PC-9 (cell line): ENCODE measurements at regions not wholly inside any gene's neighbourhood (a gene's known extent, or its start where the extent isn't known, plus 50 kb on each side); places are given as distances from the start of the nearest gene placed in this dataset.

Source experiments
- CTCF ChIP-seq: fragments of 200-600 bp; sonication (generic); conservative IDR thresholded peaks from 2 replicates; pipeline ENCODE4 v1.6.1; 2017; ENCODE audit warnings: mixed run types, antibody characterized with exemption, mild to moderate bottlenecking, moderate library complexity
- EZH2 ChIP-seq: fragments of 200-600 bp; sonication (generic); IDR thresholded peaks from 2 replicates; pipeline ENCODE4 v1.8.0; 2017; ENCODE audit warnings: antibody characterized with exemption, low read depth

GRCh38 chr5:115461506-115462290 lies 82.9 kb downstream of the FEM1C start:
- TF ChIP-seq CTCF (no peak), EZH2 (no peak)
